Prostate gland (tissue), 2 donors: ENCODE measurements at regions not wholly inside any gene's neighbourhood (a gene's known extent, or its start where the extent isn't known, plus 50 kb on each side); places are given as distances from the start of the nearest gene placed in this dataset.

Experiments used
- DNase-seq: peaks from one replicate; pipeline ENCODE4 v3.0.0-alpha.2; 2019; ENCODE audit warnings: low spot score
- H3K27ac ChIP-seq, 2 donors: fragments of 200-600 bp; sonication (generic); 2 replicates each; pipeline ENCODE4 v1.5.1; 2017 to 2019
- H3K27me3 ChIP-seq: fragments of 200-600 bp; sonication (generic); replicated peaks from 2 replicates; pipeline ENCODE4 v1.5.1; 2019; ENCODE audit not compliant: insufficient read depth
- H3K36me3 ChIP-seq, 2 donors: fragments of 200-600 bp; sonication (generic); 1 replicate in 1 of 2; 2 replicates in 1 of 2; pipeline versions ENCODE4 v1.5.1 to v1.8.1; 2017 to 2019
- H3K4me1 ChIP-seq: fragments of 200-600 bp; sonication (generic); replicated peaks from 2 replicates; pipeline ENCODE4 v1.5.1; 2019
- H3K4me3 ChIP-seq, 2 donors: fragments of 200-600 bp; sonication (generic); 2 replicates each; pipeline ENCODE4 v1.5.1; 2017 to 2019
- H3K9me3 ChIP-seq: fragments of 200-600 bp; sonication (generic); 2 replicates; pipeline ENCODE4 v1.5.1; 2017
- CTCF ChIP-seq, 4 experiments: fragments of 200-600 bp in 2 of 4; fragments of 450-650 bp in 2 of 4; sonication (generic) in 2 of 4; IDR thresholded peaks; 1 replicate in 3 of 4; 2 replicates in 1 of 4; pipeline ENCODE4 v1.5.1; 2016 to 2019; ENCODE audit warnings: antibody characterized with exemption in 4 of 4, mild to moderate bottlenecking in 2 of 4, moderate library complexity in 2 of 4
- POLR2A ChIP-seq: fragments of 450-650 bp; IDR thresholded peaks from one replicate; pipeline ENCODE4 v1.6.1; 2016; ENCODE audit warnings: antibody characterized with exemption, mild to moderate bottlenecking
- POLR2AphosphoS5 ChIP-seq: sonication (generic); formaldehyde crosslinking; IDR thresholded peaks from one replicate; pipeline ENCODE4 v1.6.1; 2017; ENCODE audit warnings: antibody characterized with exemption
- WGBS: methylation state at CpG from one replicate; pipeline ENCODE4 v1.1.5; 2018; 5-methylcytosine and 5-hydroxymethylcytosine counted together
- intact Hi-C: fragments of 100-400 bp; cut with DNase I; formaldehyde crosslinking; loops from one replicate; pipeline ENCODE4 v1.14.2; 2022

- TF ChIP-seq POLR2AphosphoS5 = no peak
- no peak for TF ChIP-seq CTCF (IDR thresholded peaks at IDR 0.05)
- TF ChIP-seq POLR2A = no peak
- H3K36me3 ChIP-seq = no peaks in the 10 kb centered on the region
- WGBS = 65% methylated on average over 2 of the region's 2 CpGs
- no peaks in the 10 kb centered on the region for H3K4me1 ChIP-seq
- intact Hi-C loops = no loop called here
- H3K27me3 ChIP-seq = no peaks in the 10 kb centered on the region
- no peak overlapping the region for H3K4me3 ChIP-seq
- H3K9me3 ChIP-seq = no peaks in the 10 kb centered on the region
- H3K27ac ChIP-seq = no peak overlapping the region
- no peak for DNase-seq
These were observed 169.2 kb downstream of the PMP22 start for GRCh38 chr17:15095935-15096334.

- DNase-seq = no peak
- WGBS = 62% methylated on average over 7 of the region's 7 CpGs
- Histone ChIP-seq H3K9me3 (no peaks in the 10 kb centered on the region), H3K36me3 (no peaks in the 10 kb centered on the region), H3K27ac (no peak overlapping the region), H3K27me3 (no peaks in the 10 kb centered on the region), H3K4me3 (no peak overlapping the region), H3K4me1 (no peaks in the 10 kb centered on the region)
- intact Hi-C loops = no loop called here
- TF ChIP-seq POLR2A = no peak
These were observed 172.4 kb downstream of the PMP22 start for GRCh38 chr17:15092762-15093161.

GRCh38 chr17:15092261-15092660, 172.9 kb downstream of the PMP22 start:
- intact Hi-C loops = no loop called here
- H3K9me3 ChIP-seq = no peaks in the 10 kb centered on the region
- no peaks in the 10 kb centered on the region for H3K36me3 ChIP-seq
- H3K4me3 ChIP-seq = no peak overlapping the region
- no peaks in the 10 kb centered on the region for H3K4me1 ChIP-seq
- DNase-seq = no peak
- no peak overlapping the region for H3K27ac ChIP-seq
- 88% methylated on average over 2 of the region's 2 CpGs for WGBS
- no peaks in the 10 kb centered on the region for H3K27me3 ChIP-seq
- TF ChIP-seq POLR2A (no peak), POLR2AphosphoS5 (no peak), CTCF (IDR thresholded peaks at IDR 0.05) (no peak)

- no peaks in the 10 kb centered on the region for H3K36me3 ChIP-seq
- H3K27ac ChIP-seq = no peak overlapping the region
- DNase-seq = no peak
- H3K4me1 ChIP-seq = no peaks in the 10 kb centered on the region
- no peaks in the 10 kb centered on the region for H3K9me3 ChIP-seq
- intact Hi-C loops = no loop called here
- H3K27me3 ChIP-seq = no peaks in the 10 kb centered on the region
- WGBS = 74% methylated on average over 2 of the region's 2 CpGs
- TF ChIP-seq POLR2A = no peak
- no peak for TF ChIP-seq POLR2AphosphoS5
- TF ChIP-seq CTCF (IDR thresholded peaks at IDR 0.05) = no peak
- H3K4me3 ChIP-seq = no peak overlapping the region
These were observed 173.3 kb downstream of the PMP22 start for GRCh38 chr17:15091825-15092224.

GRCh38 chr17:15090533-15090932, 174.6 kb downstream of the PMP22 start:
- H3K27ac ChIP-seq = no peak overlapping the region

More at GRCh38 chr17:15090533-15090932, 174.6 kb downstream of the PMP22 start:
- DNase-seq = no peak
- H3K36me3 ChIP-seq = no peaks in the 10 kb centered on the region
- no peaks in the 10 kb centered on the region for H3K4me1 ChIP-seq
- H3K9me3 ChIP-seq = no peaks in the 10 kb centered on the region
- H3K4me3 ChIP-seq = no peak overlapping the region
- peaks cover 2% of the 10 kb centered on the region for H3K27me3 ChIP-seq
- TF ChIP-seq POLR2A = no peak
- TF ChIP-seq POLR2AphosphoS5 = no peak
- no peak for TF ChIP-seq CTCF (IDR thresholded peaks at IDR 0.05)
- 83% methylated on average over 8 of the region's 8 CpGs for WGBS
- intact Hi-C loops = no loop called here
